Activated naive CD8-positive, alpha-beta T cell (primary cell): ENCODE measurements at regions not wholly inside any gene's neighbourhood (a gene's known extent, or its start where the extent isn't known, plus 50 kb on each side); places are given as distances from the start of the nearest gene placed in this dataset.

Source experiments
- H3K27ac Mint-ChIP-seq: one replicate; pipeline ENCODE4 v1.8.0; 2021; ENCODE audit warnings: mixed read lengths
- H3K27me3 Mint-ChIP-seq: one replicate; pipeline ENCODE4 v1.8.0; 2021; ENCODE audit warnings: mixed read lengths
- H3K36me3 Mint-ChIP-seq: one replicate; pipeline ENCODE4 v1.8.0; 2021; ENCODE audit warnings: mixed read lengths
- H3K4me1 Mint-ChIP-seq: one replicate; pipeline ENCODE4 v1.8.0; 2021; ENCODE audit warnings: low read depth, mixed read lengths
- H3K4me3 Mint-ChIP-seq: one replicate; pipeline ENCODE4 v1.8.0; 2021; ENCODE audit warnings: mild to moderate bottlenecking, mixed read lengths
- H3K9me3 Mint-ChIP-seq: one replicate; pipeline ENCODE4 v1.8.0; 2021; ENCODE audit warnings: low read depth, mixed read lengths

DNA sequence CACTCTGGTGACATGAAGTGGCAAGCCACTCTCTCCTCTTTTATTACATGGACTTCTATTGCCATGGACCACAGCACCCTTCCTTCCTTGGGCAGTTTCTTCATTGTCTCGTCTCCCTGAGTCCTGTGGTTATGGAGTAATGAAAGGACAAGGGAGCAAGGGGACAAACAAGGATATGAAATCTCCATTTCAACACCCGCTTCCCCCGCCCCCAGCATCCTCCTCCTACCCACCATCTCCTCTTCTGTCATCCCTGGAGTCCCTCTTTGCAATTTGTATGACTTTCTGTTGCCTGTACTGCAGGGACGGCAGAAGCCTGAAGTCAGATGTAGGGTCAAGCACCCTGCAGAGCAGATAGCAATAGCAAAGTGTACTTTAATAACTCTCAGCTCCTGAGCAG lies 300.7 kb upstream of the CLINT1 start:
- Mint-ChIP-seq H3K27ac (no peak overlapping the region), H3K4me1 (no peaks in the 10 kb centered on the region), H3K36me3 (no peaks in the 10 kb centered on the region), H3K9me3 (no peaks in the 10 kb centered on the region), H3K27me3 (peaks cover 1% of the 10 kb centered on the region), H3K4me3 (no peak overlapping the region)

GRCh38 chr5:158155811-158156505 lies 297.0 kb upstream of the CLINT1 start:
- Mint-ChIP-seq H3K27ac (no peak overlapping the region), H3K4me3 (no peak overlapping the region), H3K36me3 (no peaks in the 10 kb centered on the region), H3K27me3 (peaks cover 1% of the 10 kb centered on the region), H3K9me3 (no peaks in the 10 kb centered on the region), H3K4me1 (no peaks in the 10 kb centered on the region)

GRCh38 chr5:158155067-158155466 lies 296.1 kb upstream of the CLINT1 start:
- H3K36me3 Mint-ChIP-seq = no peaks in the 10 kb centered on the region
- H3K27me3 Mint-ChIP-seq = peaks cover 1% of the 10 kb centered on the region
- no peak overlapping the region for H3K27ac Mint-ChIP-seq
- H3K4me1 Mint-ChIP-seq = no peaks in the 10 kb centered on the region
- H3K9me3 Mint-ChIP-seq = no peaks in the 10 kb centered on the region
- H3K4me3 Mint-ChIP-seq = no peak overlapping the region

- H3K9me3 Mint-ChIP-seq = no peaks in the 10 kb centered on the region
- no peaks in the 10 kb centered on the region for H3K36me3 Mint-ChIP-seq
- H3K27ac Mint-ChIP-seq = no peak overlapping the region
- H3K4me3 Mint-ChIP-seq = no peak overlapping the region
- no peaks in the 10 kb centered on the region for H3K4me1 Mint-ChIP-seq
- H3K27me3 Mint-ChIP-seq = peaks cover 1% of the 10 kb centered on the region
Measured at GRCh38 chr5:158154226-158155005, 295.5 kb upstream of the CLINT1 start.

DNA sequence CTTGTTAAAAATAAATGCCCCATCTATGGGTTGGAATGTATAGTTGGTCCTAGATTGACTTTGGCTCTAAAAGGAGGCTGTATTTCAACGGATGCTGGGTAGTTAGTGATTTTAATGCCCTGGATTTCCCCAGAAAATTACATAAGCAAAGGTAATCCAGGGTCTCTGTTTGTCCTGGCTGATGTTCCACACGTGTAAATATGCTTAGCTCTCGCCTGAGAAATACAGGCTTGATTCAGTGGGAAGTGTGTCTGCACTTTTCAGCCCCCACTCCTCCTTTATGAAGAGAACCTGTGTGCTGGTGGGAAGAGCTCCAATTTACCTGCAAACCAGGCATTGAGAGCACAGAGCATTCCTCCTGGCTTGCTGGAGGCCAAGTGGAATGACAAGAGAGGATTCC lies 294.6 kb upstream of the CLINT1 start:
- no peaks in the 10 kb centered on the region for H3K4me1 Mint-ChIP-seq
- H3K27ac Mint-ChIP-seq = no peak overlapping the region
- peaks cover 1% of the 10 kb centered on the region for H3K27me3 Mint-ChIP-seq
- H3K36me3 Mint-ChIP-seq = no peaks in the 10 kb centered on the region
- H3K4me3 Mint-ChIP-seq = no peak overlapping the region
- H3K9me3 Mint-ChIP-seq = no peaks in the 10 kb centered on the region

- H3K27ac Mint-ChIP-seq = no peak overlapping the region
- no peaks in the 10 kb centered on the region for H3K36me3 Mint-ChIP-seq
- no peaks in the 10 kb centered on the region for H3K4me1 Mint-ChIP-seq
- H3K27me3 Mint-ChIP-seq = peaks cover 1% of the 10 kb centered on the region
- no peaks in the 10 kb centered on the region for H3K9me3 Mint-ChIP-seq
- H3K4me3 Mint-ChIP-seq = no peak overlapping the region
Measured at GRCh38 chr5:158152136-158152535, 293.2 kb upstream of the CLINT1 start.

DNA sequence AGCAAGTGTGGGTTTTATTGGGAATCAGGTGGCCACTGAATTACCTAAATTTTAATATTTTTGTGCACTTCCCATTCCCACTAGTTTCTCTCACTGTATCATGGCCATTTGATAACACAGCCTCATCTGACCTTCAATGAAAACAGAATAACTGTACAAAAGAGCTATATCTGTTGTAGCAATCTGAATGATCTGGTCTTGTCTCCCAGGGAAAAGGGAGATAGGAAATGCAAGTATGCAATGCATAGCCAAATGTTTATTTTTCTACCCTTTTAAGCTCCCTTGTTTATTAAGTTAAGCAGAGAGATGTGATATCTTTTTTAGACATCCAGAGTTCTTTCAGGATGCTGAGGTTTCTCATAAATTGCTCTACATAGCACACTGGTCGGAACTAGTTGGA lies 288.3 kb upstream of the CLINT1 start:
- no peak overlapping the region for H3K27ac Mint-ChIP-seq
- H3K9me3 Mint-ChIP-seq = no peaks in the 10 kb centered on the region
- H3K36me3 Mint-ChIP-seq = no peaks in the 10 kb centered on the region
- H3K4me3 Mint-ChIP-seq = no peak overlapping the region
- no peaks in the 10 kb centered on the region for H3K4me1 Mint-ChIP-seq
- no peaks in the 10 kb centered on the region for H3K27me3 Mint-ChIP-seq

DNA sequence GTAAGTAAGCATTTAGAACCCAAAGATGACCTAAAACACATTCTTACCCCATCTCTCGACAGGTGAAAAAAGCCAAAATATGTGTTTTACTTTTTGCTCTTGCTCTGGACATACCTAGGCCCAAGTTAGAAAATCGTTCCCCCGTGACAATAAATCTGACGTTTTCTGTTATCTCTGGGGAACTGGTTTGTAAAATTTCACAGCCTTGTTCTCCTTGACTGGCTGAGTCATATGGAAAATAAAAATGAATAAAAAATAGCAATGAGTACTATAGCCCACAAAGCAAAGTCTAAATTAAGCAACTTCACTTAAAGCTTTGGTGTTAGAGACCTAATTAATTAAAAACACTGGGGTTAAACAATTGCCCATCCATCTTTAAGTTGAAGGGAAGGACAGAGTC lies 286.9 kb upstream of the CLINT1 start:
- H3K36me3 Mint-ChIP-seq = no peaks in the 10 kb centered on the region
- H3K27ac Mint-ChIP-seq = no peak overlapping the region
- H3K4me1 Mint-ChIP-seq = no peaks in the 10 kb centered on the region
- no peaks in the 10 kb centered on the region for H3K9me3 Mint-ChIP-seq
- H3K4me3 Mint-ChIP-seq = no peak overlapping the region
- no peaks in the 10 kb centered on the region for H3K27me3 Mint-ChIP-seq

DNA sequence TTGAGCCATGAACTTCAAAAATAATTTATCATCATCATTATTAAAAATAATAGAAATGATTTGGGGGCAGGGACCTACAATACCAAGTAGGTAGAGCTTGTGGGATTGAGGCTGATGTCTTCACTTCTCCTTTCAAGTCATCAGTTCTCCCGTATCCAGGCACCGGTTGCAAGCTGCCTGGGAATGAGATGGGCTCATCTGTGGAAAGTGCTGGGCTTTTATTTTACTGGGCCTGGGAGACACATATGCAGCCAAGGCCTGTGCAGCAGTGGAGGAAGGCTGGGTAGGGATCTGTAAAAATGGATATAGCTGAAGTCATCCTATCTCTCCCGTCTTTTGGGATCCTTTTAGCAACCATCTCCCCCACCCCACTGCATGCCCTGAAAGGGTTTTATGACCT lies 284.1 kb upstream of the CLINT1 start:
- no peaks in the 10 kb centered on the region for H3K9me3 Mint-ChIP-seq

GRCh38 chr5:158142156-158142555 lies 283.2 kb upstream of the CLINT1 start:
- Mint-ChIP-seq H3K27ac (no peak overlapping the region), H3K36me3 (no peaks in the 10 kb centered on the region), H3K4me1 (no peaks in the 10 kb centered on the region), H3K4me3 (no peak overlapping the region), H3K9me3 (no peaks in the 10 kb centered on the region), H3K27me3 (no peaks in the 10 kb centered on the region)

More for the DNA sequence above, 284.1 kb upstream of the CLINT1 start:
- H3K4me1 Mint-ChIP-seq = no peaks in the 10 kb centered on the region
- H3K27me3 Mint-ChIP-seq = no peaks in the 10 kb centered on the region
- H3K4me3 Mint-ChIP-seq = no peak overlapping the region
- no peak overlapping the region for H3K27ac Mint-ChIP-seq
- no peaks in the 10 kb centered on the region for H3K36me3 Mint-ChIP-seq

DNA sequence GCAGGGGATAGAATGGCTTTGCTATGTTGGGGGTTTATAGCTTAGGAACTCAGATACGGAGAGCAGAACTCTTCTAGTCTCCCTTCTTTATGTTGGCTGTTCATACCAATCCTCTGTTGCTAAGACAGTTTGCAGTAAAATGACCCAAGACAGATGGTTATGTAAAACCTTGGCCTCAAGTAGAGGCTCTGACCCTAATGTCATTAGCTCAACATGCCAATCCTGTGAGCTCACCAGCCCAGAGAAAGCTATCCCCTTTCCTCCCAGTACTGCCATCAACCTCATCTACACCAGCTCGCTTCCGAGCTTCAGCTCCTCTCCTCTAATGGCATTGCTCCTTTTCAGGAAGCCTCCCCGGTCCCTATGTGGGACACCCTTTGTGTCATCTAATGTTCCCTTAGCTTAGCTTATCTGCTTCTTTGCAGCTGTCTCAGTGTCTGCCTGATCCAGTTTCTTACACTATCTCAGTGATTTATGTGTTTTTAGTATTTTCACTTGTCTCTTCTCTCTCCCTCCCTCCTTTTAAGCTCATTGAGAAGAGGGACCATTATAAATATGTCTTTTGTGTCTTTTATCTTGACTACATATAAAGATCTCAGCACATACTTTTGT lies 281.3 kb upstream of the CLINT1 start:
- Mint-ChIP-seq H3K4me1 (no peaks in the 10 kb centered on the region), H3K36me3 (no peaks in the 10 kb centered on the region), H3K9me3 (no peaks in the 10 kb centered on the region), H3K27ac (no peak overlapping the region), H3K4me3 (no peak overlapping the region), H3K27me3 (no peaks in the 10 kb centered on the region)

DNA sequence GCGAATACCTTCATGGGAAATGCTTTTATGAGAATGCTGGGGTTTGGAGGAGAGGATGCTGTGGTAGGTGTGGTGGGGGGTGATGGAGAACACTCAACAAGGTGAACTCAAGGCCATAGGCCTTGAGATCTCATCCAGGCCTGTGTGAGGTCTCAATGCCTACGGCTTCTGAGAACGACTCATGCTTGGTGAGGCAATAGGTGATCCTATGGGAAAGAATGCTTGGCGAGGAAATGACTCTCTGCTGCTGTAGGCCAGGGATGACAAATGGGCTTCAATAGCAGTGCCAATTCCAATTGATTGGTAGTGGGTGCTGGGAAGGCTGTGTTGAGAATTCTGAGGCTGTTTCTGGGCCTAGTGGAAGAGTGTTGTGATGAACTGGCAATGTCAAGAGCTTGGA lies 280.2 kb upstream of the CLINT1 start:
- H3K27me3 Mint-ChIP-seq = no peaks in the 10 kb centered on the region
- no peaks in the 10 kb centered on the region for H3K36me3 Mint-ChIP-seq
- H3K27ac Mint-ChIP-seq = no peak overlapping the region
- no peak overlapping the region for H3K4me3 Mint-ChIP-seq
- no peaks in the 10 kb centered on the region for H3K9me3 Mint-ChIP-seq
- no peaks in the 10 kb centered on the region for H3K4me1 Mint-ChIP-seq

GRCh38 chr5:158135682-158136179 lies 276.8 kb upstream of the CLINT1 start:
- Mint-ChIP-seq H3K4me1 (no peaks in the 10 kb centered on the region), H3K36me3 (no peaks in the 10 kb centered on the region), H3K27ac (no peak overlapping the region), H3K4me3 (no peak overlapping the region), H3K27me3 (no peaks in the 10 kb centered on the region), H3K9me3 (no peaks in the 10 kb centered on the region)

- H3K27me3 Mint-ChIP-seq = peaks cover 2% of the 10 kb centered on the region
- no peak overlapping the region for H3K4me3 Mint-ChIP-seq
- no peak overlapping the region for H3K27ac Mint-ChIP-seq
- no peaks in the 10 kb centered on the region for H3K36me3 Mint-ChIP-seq
- H3K9me3 Mint-ChIP-seq = no peaks in the 10 kb centered on the region
- no peaks in the 10 kb centered on the region for H3K4me1 Mint-ChIP-seq
Measured at GRCh38 chr5:158133369-158133768, 274.4 kb upstream of the CLINT1 start.

GRCh38 chr5:158127536-158127935 lies 268.6 kb upstream of the CLINT1 start:
- Mint-ChIP-seq H3K36me3 (no peaks in the 10 kb centered on the region), H3K9me3 (no peaks in the 10 kb centered on the region), H3K4me3 (no peak overlapping the region), H3K4me1 (no peaks in the 10 kb centered on the region), H3K27ac (no peak overlapping the region), H3K27me3 (peaks cover 3% of the 10 kb centered on the region)
